A549 (cell line): ENCODE measurements at regions not wholly inside any gene's neighbourhood (a gene's known extent, or its start where the extent isn't known, plus 50 kb on each side); places are given as distances from the start of the nearest gene placed in this dataset.

Experiments
- ATAC-seq, 2 experiments: fragments of 200-7000 bp in 1 of 2; fragments of >200 bp in 1 of 2; cut with Nextera tagmentation in 1 of 2; cut with Tn5 transposase in 1 of 2; 3 replicates each; pipeline versions ENCODE4 v1.8.0 to v1.9.1; 2018 to 2020; ENCODE audit warnings: mild to moderate bottlenecking in 1 of 2, moderate library complexity in 1 of 2
- CTCF ChIA-PET: fragments of 300-600 bp; sonication (Branson Sonifier 250); formaldehyde crosslinking; extraction: SDS; loops from one replicate; lab custom pipeline; 2021; ENCODE audit warnings: antibody characterized with exemption, inconsistent platforms; lab: Yijun Ruan, JAX
- POLR2A ChIA-PET: fragments of 350-600 bp; formaldehyde crosslinking; extraction: SDS; loops from one replicate; lab custom pipeline; 2021; ENCODE audit warnings: antibody characterized with exemption, inconsistent platforms; lab: Yijun Ruan, JAX
- DNase-seq, 2 experiments: peaks; one replicate each; pipeline versions ENCODE4 v3.0.0 to v3.0.0-alpha.2; 2011 to 2016; ENCODE audit warnings: low read depth in 1 of 2, low spot score in 1 of 2
- FAIRE-seq: peaks from 2 replicates; lab custom pipeline; 2011; peaks lifted over from hg19 to GRCh38; lab: Jason Lieb, UNC
- H3K27ac ChIP-seq, 2 experiments: fragments of >200 bp; sonication (Bioruptor Twin); formaldehyde crosslinking; 3 replicates each; pipeline ENCODE4 v1.5.1; 2016 to 2017
- H3K4me1 ChIP-seq: fragments of >200 bp; sonication (Bioruptor Twin); formaldehyde crosslinking; 3 replicates; pipeline ENCODE4 v1.6.1; 2016
- H3K4me2 ChIP-seq: fragments of >200 bp; sonication (Bioruptor Twin); formaldehyde crosslinking; 3 replicates; pipeline ENCODE4 v1.6.1; 2016
- H3K4me3 ChIP-seq: fragments of >200 bp; sonication (Bioruptor Twin); formaldehyde crosslinking; 3 replicates; pipeline ENCODE4 v1.5.1; 2016
- H3K9me3 ChIP-seq: fragments of >200 bp; sonication (Bioruptor Twin); formaldehyde crosslinking; 3 replicates; pipeline ENCODE4 v1.6.1; 2016
- BHLHE40 ChIP-seq: IDR thresholded peaks from 2 replicates; pipeline ENCODE4 v1.6.1; 2012; ENCODE audit warnings: low read depth, low read length, inconsistent platforms
- CEBPB ChIP-seq, 2 experiments: fragments of >200 bp in 1 of 2; sonication (Bioruptor Twin) in 1 of 2; formaldehyde crosslinking in 1 of 2; IDR thresholded peaks; 2 replicates each; pipeline ENCODE4 v1.6.1; 2012 to 2016
- ESRRA ChIP-seq: fragments of 150-350 bp; IDR thresholded peaks from 2 replicates; pipeline ENCODE4 v1.6.1; 2014; ENCODE audit warnings: mild to moderate bottlenecking, low read length, borderline replicate concordance
- FOSB ChIP-seq: fragments of 250-450 bp; sonication (Bioruptor Pico); IDR thresholded peaks from 2 replicates; pipeline ENCODE4 v1.5.0; 2020; ENCODE audit warnings: mild to moderate bottlenecking, moderate library complexity
- FOSL2 ChIP-seq, 2 experiments: fragments of 450-650 bp in 1 of 2; fragments of >200 bp in 1 of 2; sonication (Bioruptor Twin) in 1 of 2; formaldehyde crosslinking; IDR thresholded peaks; 2 replicates each; pipeline versions ENCODE4 v1.5.0 to v1.6.1; 2016 to 2020; ENCODE audit warnings: mild to moderate bottlenecking in 1 of 2, moderate library complexity in 1 of 2
- HES2 ChIP-seq: fragments of >200 bp; sonication (Bioruptor Twin); formaldehyde crosslinking; IDR thresholded peaks from 2 replicates; pipeline ENCODE4 v1.6.1; 2016
- HOXA7 ChIP-seq: fragments of 250-450 bp; sonication (Bioruptor Pico); IDR thresholded peaks from 2 replicates; pipeline ENCODE4 v1.5.0; 2020; ENCODE audit warnings: mild to moderate bottlenecking, moderate library complexity
- JUNB ChIP-seq: fragments of >200 bp; sonication (Bioruptor Twin); formaldehyde crosslinking; IDR thresholded peaks from 2 replicates; pipeline ENCODE4 v1.6.1; 2016
- MAZ ChIP-seq: fragments of 150-350 bp; IDR thresholded peaks from 2 replicates; pipeline ENCODE4 v1.6.1; 2014; ENCODE audit warnings: antibody characterized with exemption, low read depth, low read length, borderline replicate concordance
- NR3C1 ChIP-seq: fragments of >200 bp; sonication (Bioruptor Twin); formaldehyde crosslinking; IDR thresholded peaks from 3 replicates; pipeline ENCODE4 v1.6.1; 2017
- PHF8 ChIP-seq: fragments of 200-600 bp; sonication (generic); IDR thresholded peaks from 2 replicates; pipeline ENCODE4 v1.6.1; 2016; ENCODE audit warnings: low read depth, mild to moderate bottlenecking, antibody characterized with exemption, moderate library complexity, borderline replicate concordance
- POLR2AphosphoS2 ChIP-seq: conservative IDR thresholded peaks from 2 replicates; pipeline ENCODE4 v1.6.1; 2012; ENCODE audit warnings: low read length, improper control_type of control experiment, inconsistent platforms
- RARB ChIP-seq: fragments of 250-450 bp; sonication (Bioruptor Pico); IDR thresholded peaks from 2 replicates; pipeline ENCODE4 v1.8.0; 2021; ENCODE audit warnings: mild to moderate bottlenecking, moderate library complexity
- RNF2 ChIP-seq: fragments of 200-600 bp; sonication (generic); IDR thresholded peaks from 2 replicates; pipeline ENCODE4 v1.6.1; 2016; ENCODE audit warnings: low read depth, mild to moderate bottlenecking, antibody characterized with exemption, moderate library complexity, borderline replicate concordance
- TFCP2L1 ChIP-seq: fragments of 250-450 bp; sonication (Bioruptor Pico); IDR thresholded peaks from 2 replicates; pipeline ENCODE4 v1.5.0; 2021; ENCODE audit warnings: mild to moderate bottlenecking
- TP53 ChIP-seq: fragments of 250-450 bp; sonication (Bioruptor Pico); IDR thresholded peaks from 2 replicates; pipeline ENCODE4 v1.5.0; 2021; ENCODE audit warnings: mild to moderate bottlenecking, moderate library complexity
- ZC3H11A ChIP-seq: fragments of 450-650 bp; IDR thresholded peaks from 2 replicates; pipeline ENCODE4 v1.6.1; 2014; ENCODE audit warnings: antibody characterized with exemption, mild to moderate bottlenecking
- ZFP36 ChIP-seq: fragments of 450-650 bp; IDR thresholded peaks from 2 replicates; pipeline ENCODE4 v1.6.1; 2014; ENCODE audit warnings: borderline replicate concordance; ENCODE audit not compliant: partially characterized antibody
- ZSCAN20 ChIP-seq: fragments of 250-450 bp; sonication (Bioruptor Pico); IDR thresholded peaks from 2 replicates; pipeline ENCODE4 v1.8.0; 2022; ENCODE audit warnings: mild to moderate bottlenecking, moderate library complexity
- WGBS: methylation state at CpG from one replicate; pipeline ENCODE4 v1.1.6; 2017; ENCODE audit errors: missing lambda C conversion rate; 5-methylcytosine and 5-hydroxymethylcytosine counted together
- TF ChIP-seq, protein P1 (sequence below): fragments of >200 bp; sonication (Bioruptor Twin); formaldehyde crosslinking; IDR thresholded peaks from 3 replicates; pipeline ENCODE4 v1.5.1; 2016
- TF ChIP-seq, protein P2 (sequence below): fragments of 250-450 bp; sonication (Bioruptor Pico); IDR thresholded peaks from 2 replicates; pipeline ENCODE4 v1.5.0; 2020; ENCODE audit warnings: low read depth, mild to moderate bottlenecking, moderate library complexity

DNA sequence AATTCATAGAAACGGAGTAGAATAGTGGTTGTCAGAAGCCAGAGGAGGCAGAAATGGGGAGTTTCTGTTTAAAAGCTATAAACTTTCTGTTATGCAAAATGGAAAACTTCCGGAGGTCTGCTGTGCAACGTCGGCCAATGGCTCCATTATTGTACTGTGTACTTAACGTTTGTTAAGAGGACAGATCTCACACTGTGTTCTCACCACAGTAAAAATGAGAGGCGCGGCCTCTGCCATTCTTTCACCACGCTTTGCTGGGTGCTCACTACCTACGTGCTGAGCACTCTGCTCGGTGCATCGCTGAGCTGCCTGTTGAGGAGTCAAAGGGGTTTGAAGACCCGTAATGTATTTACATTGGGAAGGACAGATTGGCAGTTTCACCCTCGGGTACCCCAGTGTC is 218.8 kb upstream of the B3GAT1 start:
- DNase-seq (no peak), FAIRE-seq (no peak), ATAC-seq (no peak)
- no peaks in the 10 kb centered on the region for H3K4me1 ChIP-seq
- ChIA-PET POLR2A (no interaction called here), CTCF (no interaction called here)
- no peaks in the 10 kb centered on the region for H3K9me3 ChIP-seq
- no peak overlapping the region for H3K4me3 ChIP-seq
- no peak overlapping the region for H3K4me2 ChIP-seq
- no peak overlapping the region for H3K27ac ChIP-seq
- no peak for TF ChIP-seq MAZ
- no peak for TF ChIP-seq ZSCAN20
- no peak for TF ChIP-seq ZFP36
- TF ChIP-seq HES2: no peak
- TF ChIP-seq TP53 (CRISPR knock-in tag): no peak
- WGBS: 23% methylated on average over 13 of the region's 13 CpGs

- ChIA-PET CTCF (no interaction called here), POLR2A (no interaction called here)
- Histone ChIP-seq H3K4me3 (no peak overlapping the region), H3K4me2 (no peak overlapping the region), H3K27ac (no peak overlapping the region), H3K9me3 (no peaks in the 10 kb centered on the region), H3K4me1 (no peaks in the 10 kb centered on the region)
- no peak for ATAC-seq
- DNase-seq: no peak
- WGBS: 35% methylated on average over 6 of the region's 6 CpGs
- no peak for TF ChIP-seq ZFP36
- no peak for TF ChIP-seq MAZ
- TF ChIP-seq RNF2: no peak
- TF ChIP-seq PHF8: no peak
- TF ChIP-seq NR3C1: no peak
- TF ChIP-seq ZSCAN20: no peak
- TF ChIP-seq, protein P1, sequence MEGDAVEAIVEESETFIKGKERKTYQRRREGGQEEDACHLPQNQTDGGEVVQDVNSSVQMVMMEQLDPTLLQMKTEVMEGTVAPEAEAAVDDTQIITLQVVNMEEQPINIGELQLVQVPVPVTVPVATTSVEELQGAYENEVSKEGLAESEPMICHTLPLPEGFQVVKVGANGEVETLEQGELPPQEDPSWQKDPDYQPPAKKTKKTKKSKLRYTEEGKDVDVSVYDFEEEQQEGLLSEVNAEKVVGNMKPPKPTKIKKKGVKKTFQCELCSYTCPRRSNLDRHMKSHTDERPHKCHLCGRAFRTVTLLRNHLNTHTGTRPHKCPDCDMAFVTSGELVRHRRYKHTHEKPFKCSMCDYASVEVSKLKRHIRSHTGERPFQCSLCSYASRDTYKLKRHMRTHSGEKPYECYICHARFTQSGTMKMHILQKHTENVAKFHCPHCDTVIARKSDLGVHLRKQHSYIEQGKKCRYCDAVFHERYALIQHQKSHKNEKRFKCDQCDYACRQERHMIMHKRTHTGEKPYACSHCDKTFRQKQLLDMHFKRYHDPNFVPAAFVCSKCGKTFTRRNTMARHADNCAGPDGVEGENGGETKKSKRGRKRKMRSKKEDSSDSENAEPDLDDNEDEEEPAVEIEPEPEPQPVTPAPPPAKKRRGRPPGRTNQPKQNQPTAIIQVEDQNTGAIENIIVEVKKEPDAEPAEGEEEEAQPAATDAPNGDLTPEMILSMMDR: no peak
- TF ChIP-seq ZC3H11A: no peak
- TF ChIP-seq POLR2AphosphoS2: no peak
- TF ChIP-seq CEBPB (IDR thresholded peaks at IDR 0.05): no peak
- TF ChIP-seq ESRRA: no peak
- TF ChIP-seq, protein P2, sequence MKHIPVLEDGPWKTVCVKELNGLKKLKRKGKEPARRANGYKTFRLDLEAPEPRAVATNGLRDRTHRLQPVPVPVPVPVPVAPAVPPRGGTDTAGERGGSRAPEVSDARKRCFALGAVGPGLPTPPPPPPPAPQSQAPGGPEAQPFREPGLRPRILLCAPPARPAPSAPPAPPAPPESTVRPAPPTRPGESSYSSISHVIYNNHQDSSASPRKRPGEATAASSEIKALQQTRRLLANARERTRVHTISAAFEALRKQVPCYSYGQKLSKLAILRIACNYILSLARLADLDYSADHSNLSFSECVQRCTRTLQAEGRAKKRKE: no peak
- TF ChIP-seq TP53 (CRISPR knock-in tag): no peak
- no peak for TF ChIP-seq JUNB
- TF ChIP-seq TFCP2L1 (CRISPR knock-in tag): no peak
- no peak for FAIRE-seq
Observed at GRCh38 chr11:134628426-134628825, 216.4 kb upstream of the B3GAT1 start.

GRCh38 chr11:134626032-134626431 is 214.0 kb upstream of the B3GAT1 start:
- no peak for DNase-seq
- TF ChIP-seq HES2 (no peak), BHLHE40 (no peak), ZFP36 (no peak), HOXA7 (CRISPR knock-in tag) (no peak), POLR2AphosphoS2 (no peak), FOSL2 (IDR thresholded peaks at IDR 0.05) (no peak), FOSL2 (CRISPR knock-in tag; IDR thresholded peaks at IDR 0.05) (no peak), FOSB (no peak), NR3C1 (no peak), RARB (CRISPR knock-in tag) (no peak)
- TF ChIP-seq, all 56 proteins: peak for 0
- POLR2A ChIA-PET: no interaction called here
- H3K4me3 ChIP-seq: no peak overlapping the region
- no peak for FAIRE-seq
- WGBS: 7% methylated on average over 3 of the region's 4 CpGs
- no peaks in the 10 kb centered on the region for H3K9me3 ChIP-seq
- no peak for ATAC-seq
- H3K27ac ChIP-seq: no peak overlapping the region
- CTCF ChIA-PET: no interaction called here
- H3K4me1 ChIP-seq: no peaks in the 10 kb centered on the region
- H3K4me2 ChIP-seq: no peak overlapping the region
